K562 (cell line): ENCODE measurements at regions not wholly inside any gene's neighbourhood (a gene's known extent, or its start where the extent isn't known, plus 50 kb on each side); places are given as distances from the start of the nearest gene placed in this dataset.

Experiments used
- ATAC-seq: fragments of 200-7000 bp; cut with Tn5 transposase; 3 replicates; pipeline ENCODE4 v1.9.1; 2020; ENCODE audit warnings: moderate library complexity
- BruUV-seq: library from RNA; stranded (reverse); fragments of 400-500 nt; replicated peaks from 2 replicates; lab custom pipeline; 2021; lab: Mats Ljungman, UMichigan
- CTCF ChIA-PET: fragments of 300-600 bp; formaldehyde crosslinking; extraction: SDS; loops from one replicate; lab custom pipeline; 2021; ENCODE audit warnings: low intra/inter-chr PET ratio; lab: Yijun Ruan, JAX
- POLR2A ChIA-PET: fragments of 300-600, 350-650 bp; sonication (Branson Sonifier 250); formaldehyde crosslinking; extraction: SDS; loops from one replicate; lab custom pipeline; 2021; ENCODE audit warnings: antibody characterized with exemption, inconsistent platforms; lab: Yijun Ruan, JAX
- DNase-seq, 4 experiments: peaks; one replicate each; pipeline versions ENCODE4 v3.0.0 to v3.0.0-alpha.2; 2011 to 2018; ENCODE audit warnings: low spot score in 3 of 4, mixed read lengths in 3 of 4; ENCODE audit errors: extremely low read depth in 1 of 4
- FAIRE-seq: peaks from 2 replicates; lab custom pipeline; 2011; peaks lifted over from hg19 to GRCh38; lab: Jason Lieb, UNC
- H2AFZ ChIP-seq: 2 replicates; pipeline ENCODE4 v1.6.0; 2011; ENCODE audit warnings: low read depth, low read length, control low read depth, inconsistent platforms
- H3K27ac ChIP-seq: fragments of 200-600 bp; 3 replicates; pipeline ENCODE4 v1.8.0; 2011; ENCODE audit warnings: low read depth, mild to moderate bottlenecking, control low read depth, inconsistent platforms, low read length, moderate library complexity, mixed read lengths; ENCODE audit errors: extremely low read depth
- H3K27me3 ChIP-seq, 2 experiments: fragments of 300-600 bp in 1 of 2; 2 replicates in 1 of 2; 3 replicates in 1 of 2; pipeline versions ENCODE4 v1.6.0 to v1.8.0; 2011; ENCODE audit warnings: inconsistent platforms in 2 of 2, low read length in 2 of 2, mild to moderate bottlenecking in 1 of 2, mixed read lengths in 1 of 2, moderate library complexity in 1 of 2; ENCODE audit not compliant: control insufficient read depth in 2 of 2, insufficient read depth in 2 of 2
- H3K36me3 ChIP-seq: fragments of 300-600 bp; 3 replicates; pipeline ENCODE4 v1.8.0; 2011; ENCODE audit warnings: mild to moderate bottlenecking, low read length, inconsistent platforms; ENCODE audit not compliant: control insufficient read depth, insufficient read depth
- H3K4me1 ChIP-seq, 2 experiments: fragments of 200-600 bp in 1 of 2; replicated peaks in 1 of 2; 2 replicates in 1 of 2; 3 replicates in 1 of 2; pipeline versions ENCODE4 v1.5.1 to v1.8.0; 2011; ENCODE audit warnings: inconsistent platforms in 2 of 2, low read length in 2 of 2, mild to moderate bottlenecking in 1 of 2, mixed read lengths in 1 of 2, moderate library complexity in 1 of 2; ENCODE audit not compliant: control insufficient read depth in 2 of 2, insufficient read depth in 2 of 2
- H3K4me2 ChIP-seq: 2 replicates; pipeline ENCODE4 v1.6.1; 2011; ENCODE audit warnings: low read length, control low read depth, inconsistent platforms, mixed read lengths; ENCODE audit not compliant: insufficient read depth
- H3K4me3 ChIP-seq: fragments of 200-600 bp; sonication (generic), shearing (Covaris generic); 2 replicates; pipeline ENCODE4 v1.5.1; 2016; ENCODE audit warnings: control low read depth, inconsistent platforms
- H3K79me2 ChIP-seq: fragments of 200-600 bp; 3 replicates; pipeline ENCODE4 v1.8.0; 2011; ENCODE audit warnings: low read length, inconsistent platforms; ENCODE audit not compliant: control insufficient read depth, insufficient read depth
- H3K9ac ChIP-seq, 2 experiments: 2 replicates each; pipeline versions ENCODE4 v1.6.0 to v1.6.1; 2011; ENCODE audit warnings: low read depth in 2 of 2, low read length in 2 of 2, control low read depth in 1 of 2, inconsistent platforms in 1 of 2, mild to moderate bottlenecking in 1 of 2, mixed read lengths in 1 of 2; ENCODE audit not compliant: insufficient read depth in 1 of 2
- H3K9me1 ChIP-seq: one replicate; pipeline ENCODE4 v1.6.0; 2011; ENCODE audit warnings: inconsistent platforms, mild to moderate bottlenecking, low read length, moderate library complexity; ENCODE audit not compliant: control insufficient read depth, insufficient read depth
- H3K9me3 ChIP-seq: replicated peaks from 2 replicates; pipeline ENCODE4 v1.5.1; 2011; ENCODE audit warnings: low read depth, low read length, inconsistent platforms; ENCODE audit not compliant: control insufficient read depth, insufficient read depth
- H4K20me1 ChIP-seq: replicated peaks from 2 replicates; pipeline ENCODE4 v1.6.1; 2011; ENCODE audit warnings: low read length, inconsistent platforms, mixed read lengths; ENCODE audit not compliant: control insufficient read depth, insufficient read depth
- COPS2 ChIP-seq: fragments of 450-650 bp; conservative IDR thresholded peaks from 2 replicates; pipeline ENCODE4 v1.6.1; 2016; ENCODE audit warnings: mild to moderate bottlenecking, moderate library complexity
- E2F8 ChIP-seq: fragments of 450-650 bp; IDR thresholded peaks from 2 replicates; pipeline ENCODE4 v1.7.1; 2018; ENCODE audit warnings: mild to moderate bottlenecking, low read depth; ENCODE audit not compliant: partially characterized antibody
- RAD21 ChIP-seq, 2 experiments: fragments of 250-450 bp in 1 of 2; fragments of 450-650 bp in 1 of 2; sonication (Bioruptor Pico) in 1 of 2; formaldehyde crosslinking in 1 of 2; IDR thresholded peaks in 1 of 2; conservative IDR thresholded peaks in 1 of 2; 2 replicates each; pipeline versions ENCODE4 v1.4.0 to v1.8.0; 2020 to 2022; ENCODE audit warnings: mild to moderate bottlenecking in 2 of 2, moderate library complexity in 1 of 2
- REST ChIP-seq, 2 experiments: fragments of 450-650 bp; formaldehyde crosslinking in 1 of 2; IDR thresholded peaks; 2 replicates each; pipeline versions ENCODE4 v1.4.0 to v1.6.1; 2014 to 2020; ENCODE audit warnings: mild to moderate bottlenecking in 2 of 2, borderline replicate concordance in 1 of 2, low read depth in 1 of 2
- SMC3 ChIP-seq: conservative IDR thresholded peaks from 2 replicates; pipeline ENCODE4 v1.6.1; 2011; ENCODE audit warnings: low read depth, low read length, improper control_type of control experiment; ENCODE audit not compliant: insufficient read depth
- ZFP36 ChIP-seq: fragments of 150-350 bp; IDR thresholded peaks from 2 replicates; pipeline ENCODE4 v1.6.1; 2018; ENCODE audit warnings: low read length, low read depth; ENCODE audit not compliant: partially characterized antibody
- WGBS: fragments of 100-300 bp; shearing (Covaris generic); methylation state at CpG from one replicate; pipeline ENCODE4 v1.1.6; 2016; ENCODE audit warnings: low coverage, mixed read lengths; ENCODE audit not compliant: insufficient coverage; ENCODE audit errors: missing lambda C conversion rate; 5-methylcytosine and 5-hydroxymethylcytosine counted together
- in situ Hi-C: fragments of 300-500 bp; cut with MboI; formaldehyde crosslinking; loops from 4 replicates; pipeline ENCODE4 v1.15.0; 2018; ENCODE audit warnings: inconsistent platforms, mixed read lengths
- intact Hi-C: fragments of 100-400 bp; cut with micrococcal nuclease; formaldehyde crosslinking; loops from 2 replicates; pipeline ENCODE4 v1.14.2; 2022

- intact Hi-C loops, result loop anchor here (10.0 kb wide), 1 partner anchor 202 kb away; the partner anchor contains the start of gene RNF14
- no peak for FAIRE-seq
- 0% methylated on average over 8 of the region's 8 CpGs for WGBS
- peak; percentile 21; the same call in 1 of the 2 replicates for TF ChIP-seq REST (IDR thresholded peaks at IDR 0.05; ENCODE audit: borderline replicate concordance)
- TF ChIP-seq REST (CRISPR knock-in tag; IDR thresholded peaks at IDR 0.05; ENCODE audit: low read depth), result no peak
- TF ChIP-seq SMC3, result 0 out of 2 replicates have a peak, but pooled peaks have one; percentile 34
- no peak for TF ChIP-seq COPS2
- TF ChIP-seq E2F8, result no peak
- peak in 1 of 2 experiments; percentile 51; a peak in 2 of 4 replicates for TF ChIP-seq RAD21 (CRISPR knock-in tag; conservative IDR thresholded peaks at IDR 0.05 in 1 of 2, IDR thresholded peaks at IDR 0.05 in 1 of 2)
- TF ChIP-seq ZFP36, result peak; percentile 41
Measured at GRCh38 chr5:141762790-141763368, 80.8 kb upstream of the ARAP3 start.

More at GRCh38 chr5:141762790-141763368, 80.8 kb upstream of the ARAP3 start:
- CTCF ChIA-PET, result interaction anchor here (0.6 kb wide), 1 partner anchor 47 kb away, joined by 3 read pairs; no protein-coding TSS in a partner anchor
- H3K4me3 ChIP-seq, result no peak overlapping the region
- no peaks in the 10 kb centered on the region for H3K79me2 ChIP-seq
- BruUV-seq, result no TSS peak
- H3K4me1 ChIP-seq, result peaks cover 0 to 2% of the 10 kb centered on the region in 2 experiments; a peak in 1 of 5 replicates
- POLR2A ChIA-PET, result interaction anchor here (0.7 kb wide), 1 partner anchor 63 kb away, joined by 3 read pairs; no protein-coding TSS in a partner anchor
- in situ Hi-C loops, result no loop called here
- H3K4me2 ChIP-seq, result no peak overlapping the region
- ATAC-seq (peak; percentile 55), DNase-seq (peak in 1 of 4 experiments; percentile 14)
- H2AFZ ChIP-seq, result no peak overlapping the region
- H4K20me1 ChIP-seq, result no peaks in the 10 kb centered on the region; the same call in 1 of the 2 replicates
- H3K36me3 ChIP-seq, result no peaks in the 10 kb centered on the region
- H3K27me3 ChIP-seq, result peaks cover 25 to 88% of the 10 kb centered on the region in 2 experiments; a peak in 4 of 5 replicates
- H3K9me1 ChIP-seq, result no peaks in the 10 kb centered on the region
- H3K9me3 ChIP-seq, result no peaks in the 10 kb centered on the region
- H3K27ac ChIP-seq, result no peak overlapping the region
- no peak overlapping the region for H3K9ac ChIP-seq
